Stimulated activated CD8-positive, alpha-beta memory T cell treated with anti-CD3 and anti-CD28 coated beads, Interleukin-7, amount 100 ng/mL, for 4 hours (primary cell): ENCODE measurements at regions not wholly inside any gene's neighbourhood (a gene's known extent, or its start where the extent isn't known, plus 50 kb on each side); places are given as distances from the start of the nearest gene placed in this dataset.
"Not testable (repeated sequence)": the region's sequence is repeated elsewhere in the genome, so short reads cannot be mapped to it uniquely, and the experiment has no call there.

ENCODE experiments used
- DNase-seq, 2 donors: peaks; one replicate each; pipeline ENCODE4 v3.0.0-alpha.2; 2020; ENCODE audit warnings: low read depth in 2 of 2

DNA sequence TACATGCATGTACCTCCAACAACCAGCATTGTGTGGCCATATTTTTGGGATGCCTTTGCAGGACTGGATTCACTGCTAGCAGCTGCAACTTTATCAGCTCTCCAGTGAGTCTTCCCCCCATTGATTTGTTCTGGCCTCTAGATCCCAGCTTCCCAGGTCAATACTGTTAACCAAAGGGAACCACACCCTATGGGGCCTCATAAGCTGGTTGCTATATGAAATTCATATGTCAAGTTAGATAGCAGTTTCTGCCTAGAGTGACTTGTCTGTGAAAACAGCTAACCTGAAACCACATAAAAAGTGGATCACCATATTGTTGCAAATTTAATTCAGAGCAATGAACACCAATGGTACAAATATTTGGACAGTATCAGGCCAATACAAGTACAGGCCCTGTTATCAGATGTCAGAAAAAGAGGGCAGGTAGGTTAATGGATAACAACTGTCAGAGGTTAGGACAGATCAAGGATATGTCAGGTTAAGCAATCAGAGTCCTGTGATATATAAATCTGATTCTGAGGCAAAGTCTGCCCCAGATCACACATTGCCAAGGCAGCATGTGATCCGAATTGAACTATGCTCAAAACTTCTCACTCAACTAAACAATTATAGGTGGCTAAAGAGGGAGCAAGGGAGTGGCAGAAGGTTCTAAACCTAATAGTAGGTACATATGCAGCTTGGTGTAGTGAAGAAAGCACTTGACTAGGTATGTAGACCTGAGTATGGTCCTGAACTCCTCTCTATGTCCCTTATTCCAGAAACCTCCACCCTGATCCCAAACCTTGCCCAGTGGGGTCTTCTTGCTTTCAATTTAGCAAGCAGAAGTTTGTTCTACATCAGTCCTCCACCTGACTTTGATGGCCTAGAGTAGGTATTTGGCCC lies 94.7 kb upstream of the FOXN2 start:
- no peak for DNase-seq

DNA sequence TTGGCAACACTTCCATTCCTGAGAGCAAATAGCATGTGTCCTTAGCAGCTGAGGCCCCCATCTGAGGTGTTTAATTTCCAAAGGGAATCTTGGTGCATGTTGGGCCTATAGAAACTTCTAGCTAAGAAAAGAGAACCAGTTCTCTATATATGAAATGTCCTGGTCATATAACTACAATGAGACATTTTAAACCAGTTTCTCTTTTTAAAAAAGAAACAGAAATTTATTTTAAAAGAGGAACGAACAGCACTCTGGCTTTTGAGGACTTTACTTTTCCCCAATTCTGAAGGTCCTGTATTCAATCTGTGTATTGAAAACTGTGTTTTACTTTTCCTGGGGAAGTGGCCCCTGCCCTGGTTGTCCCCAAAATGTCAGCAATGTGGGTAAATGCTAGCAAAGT lies 94.0 kb upstream of the FOXN2 start:
- DNase-seq: no peak

DNA sequence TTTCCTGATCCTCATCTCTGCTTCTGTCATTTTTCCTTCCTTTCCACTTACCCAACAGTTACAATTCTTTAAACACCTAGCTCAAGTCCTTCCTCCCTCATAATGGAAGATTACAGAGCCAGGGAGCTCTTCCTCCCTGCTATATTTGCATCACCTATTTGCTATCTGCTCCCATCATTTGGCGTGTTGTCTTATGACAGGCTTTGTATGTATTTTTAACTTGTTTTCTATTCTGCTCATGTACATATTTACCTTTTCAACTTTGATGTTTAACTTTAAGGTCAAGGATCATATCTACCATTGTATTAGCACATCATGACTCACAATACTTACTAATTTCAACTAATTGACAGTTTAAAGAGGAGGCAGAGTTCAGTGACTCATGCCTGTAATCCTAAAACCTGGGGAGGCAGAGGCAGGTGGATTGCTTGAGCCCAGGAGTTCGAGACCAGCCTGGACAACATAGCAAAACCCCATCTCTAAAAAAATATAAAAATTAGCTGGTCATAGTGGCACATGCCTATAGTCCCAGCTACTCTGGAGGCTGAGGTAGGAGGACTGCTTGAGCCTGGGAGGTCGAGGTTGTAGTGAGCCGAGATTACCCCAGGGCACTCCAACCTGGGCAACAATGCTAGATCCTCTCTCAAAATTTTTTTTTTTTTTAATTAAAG lies 92.5 kb upstream of the FOXN2 start:
- no peak for DNase-seq

DNA sequence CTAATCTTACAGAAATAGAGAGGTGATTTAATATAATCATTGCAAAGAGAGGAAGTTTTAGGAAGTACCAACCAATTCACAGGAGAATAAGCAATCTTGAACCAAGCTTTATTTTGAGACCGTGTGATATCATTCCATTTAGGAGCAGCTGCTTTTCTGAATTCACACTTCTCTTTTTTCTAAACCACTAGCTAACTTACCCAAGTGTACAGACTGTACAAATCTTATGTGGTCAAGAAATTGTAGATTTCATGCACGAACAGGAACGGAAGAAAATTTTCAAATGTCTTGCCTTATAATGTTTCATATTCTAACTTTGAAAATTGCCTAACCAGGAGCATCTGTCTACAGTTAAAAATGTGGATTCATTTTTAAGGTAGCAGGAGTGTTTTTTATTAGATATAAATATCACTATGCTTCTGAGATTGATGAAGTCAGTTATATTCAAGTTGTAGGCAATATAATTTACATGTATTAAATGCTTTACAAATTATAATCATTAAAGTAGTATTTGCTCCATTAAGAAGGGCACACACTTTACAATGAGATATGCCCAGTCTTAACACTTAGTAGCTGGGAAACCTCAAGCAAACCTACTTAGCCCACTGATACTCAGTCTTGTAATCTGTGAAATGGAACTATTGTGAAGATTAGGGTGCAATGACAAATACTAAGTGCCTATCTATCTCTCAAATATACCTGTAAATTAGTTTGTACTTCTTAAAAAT lies 86.7 kb upstream of the FOXN2 start:
- DNase-seq: no peak

GRCh38 chr2:48228345-48228684 lies 86.2 kb upstream of the FOXN2 start:
- no peak for DNase-seq

GRCh38 chr2:48229063-48229462 lies 85.4 kb upstream of the FOXN2 start:
- DNase-seq: no peak

GRCh38 chr2:48230834-48231233 lies 83.6 kb upstream of the FOXN2 start:
- no peak for DNase-seq

GRCh38 chr2:48232351-48232750 lies 82.1 kb upstream of the FOXN2 start:
- no peak for DNase-seq

DNA sequence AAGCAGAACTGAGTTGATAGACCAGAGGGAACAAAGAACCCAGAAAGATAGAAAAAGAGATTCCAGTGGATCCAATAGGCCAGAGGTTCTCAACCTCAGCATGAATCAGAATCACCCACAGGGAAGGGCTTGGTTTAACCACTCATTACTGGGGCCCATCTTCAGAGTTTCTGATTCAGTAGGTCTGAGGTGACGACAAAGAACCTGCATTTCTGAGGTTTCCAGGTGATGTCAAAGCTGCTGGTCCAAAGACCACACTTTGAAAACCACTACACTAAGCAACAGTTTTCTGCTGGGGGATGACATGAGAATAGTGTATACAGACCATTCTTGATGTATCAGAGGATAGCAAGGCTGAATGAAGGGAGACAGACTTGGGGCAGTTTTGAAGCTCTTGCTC lies 81.5 kb upstream of the FOXN2 start:
- no peak for DNase-seq

GRCh38 chr2:48233824-48234223 lies 80.7 kb upstream of the FOXN2 start:
- not testable (repeated sequence) for DNase-seq

GRCh38 chr2:48235076-48235475 lies 79.4 kb upstream of the FOXN2 start:
- no peak for DNase-seq

- DNase-seq: no peak
Observed at GRCh38 chr2:48238381-48238780, 76.1 kb upstream of the FOXN2 start.

DNA sequence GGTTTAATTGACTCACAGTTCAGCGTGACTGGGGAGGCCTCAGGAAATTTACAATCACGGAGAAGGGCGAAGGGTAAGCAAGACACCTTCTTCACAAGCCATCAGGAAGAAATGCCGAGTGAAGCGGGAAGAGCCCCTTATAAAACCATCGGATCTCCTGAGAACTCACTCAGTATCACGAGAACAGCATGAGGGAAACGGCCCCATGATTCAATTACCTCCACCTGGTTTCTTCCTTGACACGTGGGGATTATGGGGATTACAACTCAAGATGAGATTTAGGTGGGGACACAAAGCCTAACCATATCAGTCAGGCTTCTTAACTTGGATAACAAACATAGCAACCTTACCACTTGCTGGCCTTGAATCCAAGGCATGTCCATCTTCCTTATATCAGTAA lies 73.6 kb upstream of the FOXN2 start:
- DNase-seq: no peak

DNA sequence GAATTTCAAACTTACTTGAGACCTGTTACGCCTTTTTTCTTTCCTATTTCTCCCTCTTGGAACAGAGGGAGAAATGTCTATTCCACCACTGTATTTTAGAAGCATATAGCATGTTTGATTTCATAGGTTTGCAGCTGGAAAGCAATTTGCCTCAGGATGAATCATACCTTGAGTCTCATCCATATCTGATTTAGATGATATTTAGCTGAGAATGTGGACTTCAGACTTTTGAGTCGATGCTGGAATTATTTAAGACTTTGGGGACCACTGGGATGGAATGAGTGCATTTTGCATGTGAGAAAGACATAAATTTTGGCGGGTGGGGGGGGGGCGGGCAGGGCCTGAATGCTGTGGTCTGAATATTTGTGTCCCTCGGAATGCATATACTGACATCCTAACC lies 67.3 kb upstream of the FOXN2 start:
- no peak for DNase-seq

DNA sequence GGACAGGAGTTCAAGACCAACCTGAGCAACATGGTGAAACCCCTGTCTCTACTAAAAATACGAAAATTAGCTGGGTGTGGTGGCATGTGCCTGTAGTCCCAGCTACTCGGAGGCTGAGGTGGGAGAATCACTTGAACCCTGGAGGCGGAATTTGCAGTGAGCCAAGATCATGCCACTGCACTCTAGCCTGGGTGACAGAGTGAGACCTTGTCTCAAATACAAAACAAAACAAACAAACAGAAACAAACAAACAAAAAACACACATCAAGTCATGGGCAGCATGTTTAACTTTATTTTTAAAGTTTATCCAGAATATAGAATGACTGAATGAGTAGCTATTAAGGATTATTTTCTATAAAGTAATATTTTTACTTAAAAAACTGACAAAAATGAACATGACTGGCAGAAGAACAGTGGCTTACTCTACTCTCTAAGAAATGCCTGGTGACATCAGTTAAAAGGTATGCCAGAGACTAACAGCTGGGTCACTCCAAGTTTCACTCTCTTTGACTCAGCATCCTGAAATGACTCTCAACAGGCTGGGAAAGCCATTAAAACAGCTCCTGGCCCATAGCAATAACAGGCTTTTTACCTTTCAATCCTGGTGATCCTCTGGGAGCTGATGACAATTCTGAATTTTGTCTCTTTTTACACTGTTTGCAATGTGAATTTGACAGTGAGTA lies 66.1 kb upstream of the FOXN2 start:
- no peak for DNase-seq

DNA sequence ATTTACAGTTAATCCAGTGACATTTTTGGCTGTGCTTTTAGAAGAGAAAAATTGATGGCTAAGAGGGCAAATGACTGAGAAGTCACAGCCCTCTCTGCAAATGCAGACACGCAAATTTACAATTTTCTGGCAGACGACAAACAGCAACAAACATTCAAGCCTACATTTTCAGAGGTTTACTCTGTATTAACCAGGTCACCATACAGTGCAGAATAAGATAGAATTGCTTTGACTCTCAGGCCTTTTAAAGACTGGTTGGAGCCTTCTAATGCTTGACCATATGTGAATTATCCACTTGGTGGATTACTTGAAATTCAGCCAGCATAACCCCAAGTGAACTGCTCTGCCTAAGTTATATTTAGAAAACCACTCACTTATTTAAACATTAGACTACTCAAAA lies 65.5 kb upstream of the FOXN2 start:
- DNase-seq: no peak

DNA sequence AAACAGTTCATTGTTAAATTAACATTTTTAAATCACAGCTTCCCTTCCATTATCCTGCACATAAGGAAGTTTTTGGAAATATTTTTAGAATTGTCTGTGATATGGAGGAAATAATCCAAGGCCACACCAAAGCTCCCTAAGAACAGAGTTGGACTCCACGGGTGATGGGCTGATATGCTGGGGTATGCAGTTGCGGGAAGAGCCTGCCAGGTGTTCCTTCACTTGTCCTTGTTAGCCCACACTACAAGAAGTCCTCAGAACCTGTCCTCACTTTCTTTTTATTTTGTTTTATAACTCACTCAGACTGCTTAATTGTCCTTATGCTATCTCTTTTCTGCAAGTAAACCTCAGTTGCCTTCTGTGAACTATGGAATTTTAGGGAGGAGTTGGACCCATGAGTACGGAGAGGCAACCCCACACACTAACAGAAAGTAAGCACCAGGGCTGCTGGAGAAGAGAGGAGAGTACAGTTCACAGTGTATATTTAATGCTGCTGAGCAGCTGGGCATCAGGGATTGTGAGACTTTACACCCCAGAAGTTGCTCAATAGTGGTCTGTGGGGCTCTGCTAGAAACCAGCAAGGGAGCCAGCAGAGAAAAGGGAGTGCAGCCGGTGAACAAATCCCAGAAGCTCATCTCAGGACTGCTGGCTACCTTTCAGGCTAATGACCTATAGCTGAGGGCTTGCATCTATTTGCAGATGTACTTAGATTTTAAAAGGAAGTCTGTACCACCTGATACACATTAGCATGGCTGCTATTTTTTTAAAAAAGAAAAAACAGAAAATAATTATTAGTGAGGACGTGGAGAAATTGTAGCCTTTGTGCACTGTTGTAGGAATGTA lies 64.6 kb upstream of the FOXN2 start:
- DNase-seq: no peak

DNA sequence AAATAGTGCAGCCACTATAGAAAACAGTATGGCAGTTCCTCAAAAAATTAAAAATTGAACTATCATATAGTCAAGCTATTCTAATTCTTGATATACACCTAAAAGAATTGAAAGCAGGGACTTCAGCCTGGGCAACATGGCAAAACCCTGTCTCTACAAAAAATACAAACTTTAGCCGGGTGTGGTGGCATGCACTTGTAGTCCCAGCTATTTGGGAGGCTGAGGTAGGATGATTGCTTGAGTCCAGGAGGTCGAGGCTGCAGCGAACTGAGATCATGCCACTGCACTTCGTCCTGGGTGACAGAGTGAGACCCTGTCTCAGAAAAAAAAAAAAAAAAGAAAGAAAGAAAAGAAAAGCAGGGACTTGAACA lies 64.0 kb upstream of the FOXN2 start:
- no peak for DNase-seq

- no peak for DNase-seq
Observed at GRCh38 chr2:48250943-48251342, 63.5 kb upstream of the FOXN2 start.

DNA sequence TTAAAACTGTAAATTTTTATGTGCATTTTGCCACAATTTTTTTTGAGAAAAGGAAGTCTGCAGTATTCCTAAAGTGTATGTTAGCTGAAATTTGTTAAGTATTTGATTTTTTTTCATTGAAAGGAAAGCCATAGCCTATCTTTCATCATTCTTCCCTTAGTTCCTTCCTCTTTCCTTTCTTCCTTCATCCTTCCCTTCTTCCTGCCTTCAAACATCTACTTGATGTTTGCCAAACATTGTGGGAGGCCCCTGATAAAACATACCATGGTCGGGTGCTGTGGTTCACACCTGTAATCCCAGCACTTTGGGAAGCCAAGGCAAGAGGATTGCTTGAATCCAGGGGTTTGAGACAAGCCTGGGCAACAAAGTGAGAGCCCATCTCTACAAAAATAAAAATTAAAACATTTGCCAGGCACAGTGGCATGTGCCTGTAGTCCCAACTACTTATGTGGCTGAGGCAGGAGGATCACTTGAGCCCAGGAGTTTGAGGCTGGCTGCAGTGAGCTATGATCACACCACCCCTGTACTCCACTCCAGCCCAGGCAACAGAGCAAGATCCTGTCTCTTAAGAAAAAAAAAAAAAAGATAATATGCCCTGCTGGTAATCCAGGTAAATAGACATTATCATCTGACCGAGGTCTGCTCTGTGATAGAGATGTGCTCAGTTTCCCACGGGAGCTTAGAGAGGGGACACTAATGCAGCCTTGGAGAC lies 62.9 kb upstream of the FOXN2 start:
- no peak for DNase-seq

DNA sequence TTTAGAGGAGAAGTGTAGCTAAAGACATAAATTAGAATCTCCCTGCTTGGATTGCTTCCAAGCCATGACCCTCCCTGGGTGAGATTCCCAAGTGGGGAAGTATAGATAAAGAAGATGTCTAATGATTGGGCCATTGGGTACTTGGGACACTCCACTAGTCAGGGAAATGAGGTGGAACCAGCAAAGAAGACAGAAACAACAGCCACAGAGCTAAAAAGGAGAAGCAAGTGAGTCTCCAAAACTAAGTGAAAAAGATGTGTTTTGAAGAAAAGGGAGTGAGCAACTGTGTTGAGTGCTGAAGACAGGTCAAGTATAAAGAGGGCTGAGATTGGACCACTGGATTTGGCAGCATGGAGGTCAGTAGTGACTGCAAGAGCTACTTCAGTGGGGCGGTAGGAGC lies 61.2 kb upstream of the FOXN2 start:
- DNase-seq: no peak
